WI38 (cell line): ENCODE measurements at regions not wholly inside any gene's neighbourhood (a gene's known extent, or its start where the extent isn't known, plus 50 kb on each side); places are given as distances from the start of the nearest gene placed in this dataset.

ENCODE experiments used
- H3K4me3 ChIP-seq: 2 replicates; pipeline ENCODE4 v1.5.1; 2011; ENCODE audit warnings: low read depth, mild to moderate bottlenecking, control low read depth, low read length
- CTCF ChIP-seq: IDR thresholded peaks from 2 replicates; pipeline ENCODE4 v1.5.1; 2012; ENCODE audit warnings: low read depth, mild to moderate bottlenecking, control low read depth, low read length

- H3K4me3 ChIP-seq: no peak overlapping the region
- TF ChIP-seq CTCF: no peak
Measured at GRCh38 chr1:81553503-81553902, 247.2 kb upstream of the ADGRL2 start.

- no peak overlapping the region for H3K4me3 ChIP-seq
- no peak for TF ChIP-seq CTCF
Measured at GRCh38 chr1:81551946-81552345, 248.8 kb upstream of the ADGRL2 start.

- no peak overlapping the region for H3K4me3 ChIP-seq
- no peak for TF ChIP-seq CTCF
Measured at GRCh38 chr1:81550753-81551152, 250.0 kb upstream of the ADGRL2 start.

- no peak for TF ChIP-seq CTCF
Measured at GRCh38 chr1:81549588-81550127, 251.1 kb upstream of the ADGRL2 start.

GRCh38 chr1:81548918-81549587 lies 251.7 kb upstream of the ADGRL2 start:
- no peak for TF ChIP-seq CTCF

More at GRCh38 chr1:81549588-81550127, 251.1 kb upstream of the ADGRL2 start:
- no peak overlapping the region for H3K4me3 ChIP-seq

GRCh38 chr1:81547912-81548303 lies 252.8 kb upstream of the ADGRL2 start:
- TF ChIP-seq CTCF: no peak
- no peak overlapping the region for H3K4me3 ChIP-seq

More at GRCh38 chr1:81548918-81549587, 251.7 kb upstream of the ADGRL2 start:
- no peak overlapping the region for H3K4me3 ChIP-seq

- TF ChIP-seq CTCF: no peak
- no peak overlapping the region for H3K4me3 ChIP-seq
Measured at GRCh38 chr1:81547261-81547911, 253.3 kb upstream of the ADGRL2 start.
